ENCODE measurements at regions not wholly inside any gene's neighbourhood (a gene's known extent, or its start where the extent isn't known, plus 50 kb on each side); places are given as distances from the start of the nearest gene placed in this dataset.
A peak's percentile ranks its signal among the peaks of the same experiment; 100 is the strongest.
"Not testable (repeated sequence)": the region's sequence is repeated elsewhere in the genome, so short reads cannot be mapped to it uniquely, and the experiment has no call there.

- DNase-seq (ENCODE audit: low spot score) = no peak
Observed at GRCh38 chr2:146979746-146980145, 865.1 kb upstream of the ACVR2A start.

GRCh38 chr2:146978577-146979555 is 866.0 kb upstream of the ACVR2A start:
- DNase-seq (ENCODE audit: low spot score) = peak; percentile 6

GRCh38 chr2:146970981-146971380 is 873.8 kb upstream of the ACVR2A start:
- DNase-seq (ENCODE audit: low spot score) = not testable (repeated sequence)

- DNase-seq (ENCODE audit: low spot score) = peak; percentile 21
Observed at GRCh38 chr2:146969703-146970102, 875.1 kb upstream of the ACVR2A start.

- DNase-seq (ENCODE audit: low spot score) = no peak
Observed at GRCh38 chr2:146964494-146964893, 880.3 kb upstream of the ACVR2A start.

GRCh38 chr2:146954544-146954943 is 890.3 kb upstream of the ACVR2A start:
- no peak for DNase-seq (ENCODE audit: low spot score)

- DNase-seq (ENCODE audit: low spot score) = no peak
Observed at GRCh38 chr2:146952696-146953095, 892.1 kb upstream of the ACVR2A start.

- no peak for DNase-seq (ENCODE audit: low spot score)
Observed at GRCh38 chr2:146950911-146951310, 893.9 kb upstream of the ACVR2A start.

- DNase-seq (ENCODE audit: low spot score) = no peak
Observed at GRCh38 chr2:146950361-146950760, 894.5 kb upstream of the ACVR2A start.

- DNase-seq (ENCODE audit: low spot score) = no peak
Observed at GRCh38 chr2:146949400-146949799, 895.4 kb upstream of the ACVR2A start.

- DNase-seq (ENCODE audit: low spot score) = no peak
Observed at GRCh38 chr2:146944601-146945000, 900.2 kb upstream of the ACVR2A start.

GRCh38 chr2:146939991-146940685 is 904.7 kb upstream of the ACVR2A start:
- DNase-seq (ENCODE audit: low spot score) = peak; percentile 43

- DNase-seq (ENCODE audit: low spot score) = no peak
Observed at GRCh38 chr2:146934921-146935320, 909.9 kb upstream of the ACVR2A start.

- DNase-seq (ENCODE audit: low spot score) = no peak
Observed at GRCh38 chr2:146931109-146931508, 913.7 kb upstream of the ACVR2A start.

GRCh38 chr2:146927080-146927711 is 917.6 kb upstream of the ACVR2A start:
- DNase-seq (ENCODE audit: low spot score) = peak; percentile 45

- DNase-seq (ENCODE audit: low spot score) = no peak
Observed at GRCh38 chr2:146918280-146918679, 926.5 kb upstream of the ACVR2A start.

- DNase-seq (ENCODE audit: low spot score) = no peak
Observed at GRCh38 chr2:146917431-146918042, 927.3 kb upstream of the ACVR2A start.

GRCh38 chr2:146916914-146917313 is 927.9 kb upstream of the ACVR2A start:
- DNase-seq (ENCODE audit: low spot score) = no peak

- DNase-seq (ENCODE audit: low spot score) = no peak
Observed at GRCh38 chr2:146913476-146913875, 931.4 kb upstream of the ACVR2A start.

- DNase-seq (ENCODE audit: low spot score) = no peak
Observed at GRCh38 chr2:146912536-146912935, 932.3 kb upstream of the ACVR2A start.

- DNase-seq (ENCODE audit: low spot score) = no peak
Observed at GRCh38 chr2:146908776-146909175, 936.1 kb upstream of the ACVR2A start.

GRCh38 chr2:146898083-146898482 is 946.7 kb upstream of the ACVR2A start:
- no peak for DNase-seq (ENCODE audit: low spot score)
